ENCODE measurements at regions not wholly inside any gene's neighbourhood (a gene's known extent, or its start where the extent isn't known, plus 50 kb on each side); places are given as distances from the start of the nearest gene placed in this dataset.

- no peaks in the 10 kb centered on the region for H3K9me3 ChIP-seq (ENCODE audit: low read length)
- intact Hi-C loops (cut with micrococcal nuclease): no loop called here
- POLR2A ChIA-PET (ENCODE audit: unreplicated experiment): no interaction called here
Measured at GRCh38 chr12:68477261-68477772, 133.4 kb upstream of the RAP1B start.

GRCh38 chr12:68477906-68478305 is 132.8 kb upstream of the RAP1B start:
- Histone ChIP-seq H4K20me1 (ENCODE audit: low read length) (no peaks in the 10 kb centered on the region), H3K4me1 (ENCODE audit: insufficient read depth, low read length) (peaks cover 13% of the 10 kb centered on the region), H3K79me2 (ENCODE audit: low read length) (no peaks in the 10 kb centered on the region), H3K4me3 (ENCODE audit: low read length) (no peak overlapping the region), H3K27ac (ENCODE audit: low read length) (no peak overlapping the region), H3K9me3 (ENCODE audit: low read length) (no peaks in the 10 kb centered on the region), H3K4me2 (ENCODE audit: low read length) (no peak overlapping the region), H3K27me3 (ENCODE audit: low read length) (no peaks in the 10 kb centered on the region), H2AFZ (ENCODE audit: low read length) (no peak overlapping the region), H3F3A (ENCODE audit: low read length, unreplicated experiment) (no peaks in the 10 kb centered on the region), H3K36me3 (ENCODE audit: low read depth, low read length) (no peaks in the 10 kb centered on the region), H3K9me2 (replicated peaks; ENCODE audit: low read length) (no peaks in the 10 kb centered on the region), H3K9ac (ENCODE audit: low read length) (no peak overlapping the region)
- no TSS peak for BruUV-seq (replicated peaks)
- no peak for ATAC-seq
- intact Hi-C loops (cut with micrococcal nuclease): no loop called here
- DNase-seq: no peak
- CTCF ChIA-PET: no interaction called here
- POLR2A ChIA-PET (ENCODE audit: unreplicated experiment): no interaction called here
- TF ChIP-seq EZH2 (IDR thresholded peaks at IDR 0.05; ENCODE audit: low read length, unreplicated experiment) (no peak), EZH2phosphoT487 (IDR thresholded peaks at IDR 0.05; ENCODE audit: borderline replicate concordance, low read length) (no peak)
- TF ChIP-seq, protein P1, sequence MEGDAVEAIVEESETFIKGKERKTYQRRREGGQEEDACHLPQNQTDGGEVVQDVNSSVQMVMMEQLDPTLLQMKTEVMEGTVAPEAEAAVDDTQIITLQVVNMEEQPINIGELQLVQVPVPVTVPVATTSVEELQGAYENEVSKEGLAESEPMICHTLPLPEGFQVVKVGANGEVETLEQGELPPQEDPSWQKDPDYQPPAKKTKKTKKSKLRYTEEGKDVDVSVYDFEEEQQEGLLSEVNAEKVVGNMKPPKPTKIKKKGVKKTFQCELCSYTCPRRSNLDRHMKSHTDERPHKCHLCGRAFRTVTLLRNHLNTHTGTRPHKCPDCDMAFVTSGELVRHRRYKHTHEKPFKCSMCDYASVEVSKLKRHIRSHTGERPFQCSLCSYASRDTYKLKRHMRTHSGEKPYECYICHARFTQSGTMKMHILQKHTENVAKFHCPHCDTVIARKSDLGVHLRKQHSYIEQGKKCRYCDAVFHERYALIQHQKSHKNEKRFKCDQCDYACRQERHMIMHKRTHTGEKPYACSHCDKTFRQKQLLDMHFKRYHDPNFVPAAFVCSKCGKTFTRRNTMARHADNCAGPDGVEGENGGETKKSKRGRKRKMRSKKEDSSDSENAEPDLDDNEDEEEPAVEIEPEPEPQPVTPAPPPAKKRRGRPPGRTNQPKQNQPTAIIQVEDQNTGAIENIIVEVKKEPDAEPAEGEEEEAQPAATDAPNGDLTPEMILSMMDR (conservative IDR thresholded peaks at IDR 0.05; ENCODE audit: low read depth, low read length): no peak

More at GRCh38 chr12:68477261-68477772, 133.4 kb upstream of the RAP1B start:
- no peaks in the 10 kb centered on the region for H3K36me3 ChIP-seq (ENCODE audit: low read depth, low read length)
- H3K9ac ChIP-seq (ENCODE audit: low read length): no peak overlapping the region
- no peaks in the 10 kb centered on the region for H3K79me2 ChIP-seq (ENCODE audit: low read length)
- no peaks in the 10 kb centered on the region for H3K27me3 ChIP-seq (ENCODE audit: low read length)
- no peaks in the 10 kb centered on the region for H3K9me2 ChIP-seq (replicated peaks; ENCODE audit: low read length)
- no peak overlapping the region for H3K4me3 ChIP-seq (ENCODE audit: low read length)
- no peak for ATAC-seq
- DNase-seq: no peak
- no peaks in the 10 kb centered on the region for H3F3A ChIP-seq (ENCODE audit: low read length, unreplicated experiment)
- no peaks in the 10 kb centered on the region for H4K20me1 ChIP-seq (ENCODE audit: low read length)
- CTCF ChIA-PET: no interaction called here
- no peak overlapping the region for H3K4me2 ChIP-seq (ENCODE audit: low read length)
- TF ChIP-seq EZH2 (IDR thresholded peaks at IDR 0.05; ENCODE audit: low read length, unreplicated experiment) (no peak), EZH2phosphoT487 (IDR thresholded peaks at IDR 0.05; ENCODE audit: borderline replicate concordance, low read length) (no peak)
- TF ChIP-seq, protein P1 (conservative IDR thresholded peaks at IDR 0.05; ENCODE audit: low read depth, low read length): no peak
- BruUV-seq (replicated peaks): no TSS peak
- H2AFZ ChIP-seq (ENCODE audit: low read length): no peak overlapping the region
- H3K4me1 ChIP-seq (ENCODE audit: insufficient read depth, low read length): peaks cover 13% of the 10 kb centered on the region
- H3K27ac ChIP-seq (ENCODE audit: low read length): no peak overlapping the region

- ATAC-seq: no peak
- CTCF ChIA-PET: no interaction called here
Measured at GRCh38 chr12:68478516-68479260, 132.0 kb upstream of the RAP1B start.

More at GRCh38 chr12:68478516-68479260, 132.0 kb upstream of the RAP1B start:
- H3K79me2 ChIP-seq (ENCODE audit: low read length): no peaks in the 10 kb centered on the region
- H3K4me1 ChIP-seq (ENCODE audit: insufficient read depth, low read length): peaks cover 19% of the 10 kb centered on the region
- no peak overlapping the region for H3K4me3 ChIP-seq (ENCODE audit: low read length)
- no peak overlapping the region for H3K27ac ChIP-seq (ENCODE audit: low read length)
- no peak overlapping the region for H2AFZ ChIP-seq (ENCODE audit: low read length)
- BruUV-seq (replicated peaks): no TSS peak
- DNase-seq: no peak
- POLR2A ChIA-PET (ENCODE audit: unreplicated experiment): no interaction called here
- no peaks in the 10 kb centered on the region for H3K36me3 ChIP-seq (ENCODE audit: low read depth, low read length)
- TF ChIP-seq, protein P1 (conservative IDR thresholded peaks at IDR 0.05; ENCODE audit: low read depth, low read length): no peak
- TF ChIP-seq EZH2 (IDR thresholded peaks at IDR 0.05; ENCODE audit: low read length, unreplicated experiment): no peak
- no peak for TF ChIP-seq EZH2phosphoT487 (IDR thresholded peaks at IDR 0.05; ENCODE audit: borderline replicate concordance, low read length)
- H4K20me1 ChIP-seq (ENCODE audit: low read length): no peaks in the 10 kb centered on the region
- no peaks in the 10 kb centered on the region for H3K9me3 ChIP-seq (ENCODE audit: low read length)
- H3K9me2 ChIP-seq (replicated peaks; ENCODE audit: low read length): no peaks in the 10 kb centered on the region
- no peak overlapping the region for H3K4me2 ChIP-seq (ENCODE audit: low read length)
- H3K9ac ChIP-seq (ENCODE audit: low read length): no peak overlapping the region
- H3F3A ChIP-seq (ENCODE audit: low read length, unreplicated experiment): no peaks in the 10 kb centered on the region
- intact Hi-C loops (cut with micrococcal nuclease): no loop called here
- no peaks in the 10 kb centered on the region for H3K27me3 ChIP-seq (ENCODE audit: low read length)
